AG04450 (cell line): ENCODE measurements at regions not wholly inside any gene's neighbourhood (a gene's known extent, or its start where the extent isn't known, plus 50 kb on each side); places are given as distances from the start of the nearest gene placed in this dataset.

Source experiments
- CTCF ChIA-PET: fragments of 300-600, 350-600 bp; formaldehyde crosslinking; extraction: SDS; loops from one replicate; lab custom pipeline; 2022; ENCODE audit warnings: antibody characterized with exemption, inconsistent platforms; lab: Charles Lee
- POLR2A ChIA-PET: fragments of 350-600 bp; formaldehyde crosslinking; extraction: SDS; loops from one replicate; lab custom pipeline; 2021; ENCODE audit warnings: antibody characterized with exemption, inconsistent platforms; lab: Yijun Ruan, JAX
- DNase-seq: peaks from one replicate; pipeline ENCODE4 v3.0.0-alpha.2; 2011; ENCODE audit warnings: low read depth, low spot score
- H3K27ac ChIP-seq: one replicate; pipeline ENCODE4 v1.5.1; 2012; ENCODE audit warnings: low read depth, low read length, control low read depth
- H3K27me3 ChIP-seq: one replicate; pipeline ENCODE4 v1.6.0; 2012; ENCODE audit warnings: low read length; ENCODE audit not compliant: control insufficient read depth, insufficient read depth
- H3K4me3 ChIP-seq: 2 replicates; pipeline ENCODE4 v1.5.1; 2011; ENCODE audit warnings: mild to moderate bottlenecking, low read depth, low read length, control low read depth
- H3K9me3 ChIP-seq: 2 replicates; pipeline ENCODE4 v1.5.1; 2012; ENCODE audit warnings: low read length; ENCODE audit not compliant: control insufficient read depth, insufficient read depth
- TF ChIP-seq, protein P1 (sequence below): IDR thresholded peaks from 2 replicates; pipeline ENCODE4 v1.5.1; 2011; ENCODE audit warnings: low read depth, low read length, control low read depth, inconsistent platforms

DNA sequence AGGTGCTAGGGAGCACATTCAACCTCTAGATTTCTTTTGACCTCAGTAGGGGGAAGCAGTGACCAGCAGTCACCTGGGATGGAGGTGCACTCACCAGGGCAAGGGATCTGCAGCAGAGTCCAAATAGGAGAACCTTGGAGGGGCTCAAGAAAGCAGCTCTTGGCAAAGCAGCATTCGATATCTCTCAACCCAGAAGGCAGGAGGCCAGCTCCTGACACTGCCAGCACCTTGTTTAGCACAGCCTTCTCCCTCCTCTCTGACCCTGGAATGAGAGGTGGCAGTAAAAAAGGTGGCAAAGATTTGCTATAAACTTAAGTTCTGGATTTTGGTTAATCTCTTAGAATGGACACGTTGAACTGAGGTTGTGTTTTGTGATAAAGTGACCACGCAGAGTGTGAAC, 107.9 kb downstream of the AQP9 start:
- Histone ChIP-seq H3K9me3 (no peaks in the 10 kb centered on the region; the same call in 1 of the 2 replicates), H3K27me3 (no peaks in the 10 kb centered on the region), H3K27ac (no peak overlapping the region), H3K4me3 (no peak overlapping the region)
- ChIA-PET POLR2A (no interaction called here), CTCF (no interaction called here)
- TF ChIP-seq, protein P1, sequence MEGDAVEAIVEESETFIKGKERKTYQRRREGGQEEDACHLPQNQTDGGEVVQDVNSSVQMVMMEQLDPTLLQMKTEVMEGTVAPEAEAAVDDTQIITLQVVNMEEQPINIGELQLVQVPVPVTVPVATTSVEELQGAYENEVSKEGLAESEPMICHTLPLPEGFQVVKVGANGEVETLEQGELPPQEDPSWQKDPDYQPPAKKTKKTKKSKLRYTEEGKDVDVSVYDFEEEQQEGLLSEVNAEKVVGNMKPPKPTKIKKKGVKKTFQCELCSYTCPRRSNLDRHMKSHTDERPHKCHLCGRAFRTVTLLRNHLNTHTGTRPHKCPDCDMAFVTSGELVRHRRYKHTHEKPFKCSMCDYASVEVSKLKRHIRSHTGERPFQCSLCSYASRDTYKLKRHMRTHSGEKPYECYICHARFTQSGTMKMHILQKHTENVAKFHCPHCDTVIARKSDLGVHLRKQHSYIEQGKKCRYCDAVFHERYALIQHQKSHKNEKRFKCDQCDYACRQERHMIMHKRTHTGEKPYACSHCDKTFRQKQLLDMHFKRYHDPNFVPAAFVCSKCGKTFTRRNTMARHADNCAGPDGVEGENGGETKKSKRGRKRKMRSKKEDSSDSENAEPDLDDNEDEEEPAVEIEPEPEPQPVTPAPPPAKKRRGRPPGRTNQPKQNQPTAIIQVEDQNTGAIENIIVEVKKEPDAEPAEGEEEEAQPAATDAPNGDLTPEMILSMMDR: no peak
- no peak for DNase-seq

DNA sequence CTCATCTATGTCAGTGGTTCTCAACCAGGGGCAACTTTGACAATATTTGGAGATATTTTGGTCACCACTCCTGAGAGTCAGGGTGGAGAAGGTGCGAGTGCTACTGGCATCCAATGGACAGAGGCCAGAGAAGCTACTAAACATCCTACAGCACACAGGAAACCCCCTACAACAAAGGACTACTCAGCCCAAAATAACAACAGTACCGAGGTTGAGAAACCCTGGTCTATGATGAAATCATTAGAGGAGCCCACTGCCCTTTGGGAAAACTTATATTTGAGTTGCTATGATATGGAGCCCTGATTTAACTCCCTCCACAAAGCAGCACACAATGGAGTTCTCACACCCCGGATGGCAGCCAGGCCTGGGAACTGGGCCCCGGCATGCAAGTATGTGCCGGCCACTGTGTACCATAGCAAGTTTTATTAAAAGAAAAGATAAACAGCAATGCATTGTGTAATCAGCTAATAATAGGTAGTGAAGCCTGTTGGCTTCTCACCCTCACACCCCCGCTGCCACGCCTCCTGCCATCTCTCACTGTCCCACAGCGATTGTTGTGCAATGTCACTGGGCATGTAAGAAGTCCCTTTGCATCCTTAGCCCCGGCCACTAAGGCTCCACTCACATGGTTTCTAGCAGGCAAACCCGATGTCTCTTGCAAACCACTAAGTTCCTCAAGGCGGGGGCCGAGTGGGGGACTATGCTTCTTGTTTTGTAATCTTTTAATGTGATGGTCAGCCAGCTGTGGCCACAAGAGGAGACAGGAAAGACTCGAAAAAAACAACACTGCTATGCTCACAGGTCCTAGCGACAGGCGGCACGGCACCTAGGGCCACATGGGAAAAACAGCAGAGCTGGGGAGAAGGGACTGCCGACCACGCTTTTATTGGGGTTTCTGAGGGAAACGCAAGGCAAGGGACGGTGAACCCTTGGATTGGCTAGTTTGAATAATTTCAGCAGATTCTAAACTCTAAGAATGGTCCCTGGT, 110.0 kb downstream of the AQP9 start:
- Histone ChIP-seq H3K27me3 (peaks cover 4% of the 10 kb centered on the region), H3K27ac (no peak overlapping the region), H3K9me3 (no peaks in the 10 kb centered on the region; the same call in 1 of the 2 replicates), H3K4me3 (no peak overlapping the region)
- ChIA-PET POLR2A (no interaction called here), CTCF (no interaction called here)
- TF ChIP-seq, protein P1: no peak
- no peak for DNase-seq

DNA sequence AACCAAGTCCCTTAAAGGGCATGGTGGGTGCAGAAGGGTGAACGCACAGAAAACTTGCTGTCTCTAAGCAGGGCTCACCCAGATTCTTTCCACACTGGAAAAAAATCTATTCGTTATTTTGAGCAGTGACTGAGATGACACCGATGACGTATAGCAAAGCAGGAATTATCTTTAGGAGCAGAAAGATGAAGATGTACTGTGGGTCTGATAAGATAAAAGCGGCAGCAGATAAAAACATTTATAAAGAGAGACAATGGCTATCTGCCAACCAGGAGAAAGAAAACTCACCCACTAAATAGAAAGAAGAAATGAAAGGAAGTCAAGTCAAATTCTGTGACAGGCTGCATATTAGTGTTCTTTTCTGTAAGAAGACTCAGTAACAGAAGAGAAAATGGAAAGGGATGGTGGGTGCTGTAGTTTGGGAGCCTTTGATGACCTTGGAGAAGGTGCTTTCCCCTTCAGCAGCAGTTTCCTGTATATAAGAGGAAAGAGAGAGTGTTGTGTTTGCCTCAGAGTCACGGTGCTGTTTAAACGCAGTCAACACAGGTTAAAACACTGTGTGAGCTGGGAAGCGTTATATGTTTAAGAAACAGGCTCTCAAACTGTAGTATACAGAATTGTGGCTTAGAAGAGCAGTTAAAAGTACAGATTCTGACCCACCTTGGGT, 111.6 kb downstream of the AQP9 start:
- DNase-seq: no peak
- Histone ChIP-seq H3K27me3 (peaks cover 4% of the 10 kb centered on the region), H3K4me3 (no peak overlapping the region), H3K9me3 (no peaks in the 10 kb centered on the region; the same call in 1 of the 2 replicates), H3K27ac (no peak overlapping the region)
- ChIA-PET POLR2A (no interaction called here), CTCF (no interaction called here)
- TF ChIP-seq, protein P1: no peak

DNA sequence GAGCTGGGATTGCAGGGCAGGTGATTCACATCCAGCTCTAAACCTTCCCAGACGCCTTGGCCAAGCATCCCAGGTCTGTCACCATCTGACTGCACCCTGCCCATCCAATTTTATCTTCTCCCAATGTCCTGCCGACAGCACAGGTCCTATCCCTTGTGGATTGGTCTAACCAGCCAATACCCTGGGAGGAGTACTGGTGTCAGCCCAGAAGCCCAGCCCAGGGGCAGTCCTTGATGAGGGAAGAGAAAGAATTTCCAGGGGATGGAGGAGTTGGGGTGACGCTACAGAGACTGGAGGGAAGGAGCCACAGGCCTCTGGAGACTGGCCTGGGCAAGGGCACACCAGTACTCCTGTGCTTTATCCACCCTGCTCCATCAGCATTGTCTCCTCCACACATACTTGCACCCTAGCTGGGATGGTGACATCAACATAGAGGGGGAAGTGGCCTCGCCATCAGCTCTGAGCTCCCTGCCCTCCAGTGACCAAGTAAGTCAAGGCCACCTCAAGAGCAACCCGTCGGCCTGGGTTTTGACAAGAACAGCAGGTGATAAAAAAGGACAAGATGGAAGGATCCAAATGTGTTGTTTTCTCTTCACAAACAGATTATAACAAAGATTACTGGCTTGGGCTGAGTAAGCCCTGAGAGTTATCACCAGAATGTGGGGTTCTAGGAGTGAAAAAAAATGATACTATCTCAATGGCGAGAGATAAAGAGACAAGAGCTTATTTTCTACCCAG, 114.6 kb downstream of the AQP9 start:
- H3K4me3 ChIP-seq: no peak overlapping the region
- peaks cover 3% of the 10 kb centered on the region; the same call in 1 of the 2 replicates for H3K9me3 ChIP-seq
- TF ChIP-seq, protein P1: no peak
- ChIA-PET CTCF (interaction anchor here (0.6 to 0.9 kb wide), 3 partner anchors 8 to 17 kb away, joined by 3 to 4 read pairs (median 3); no protein-coding TSS in a partner anchor), POLR2A (no interaction called here)
- peaks cover 4% of the 10 kb centered on the region for H3K27me3 ChIP-seq
- no peak overlapping the region for H3K27ac ChIP-seq
- DNase-seq: no peak
